ENCODE measurements at regions not wholly inside any gene's neighbourhood (a gene's known extent, or its start where the extent isn't known, plus 50 kb on each side); places are given as distances from the start of the nearest gene placed in this dataset.
"Not testable (repeated sequence)": the region's sequence is repeated elsewhere in the genome, so short reads cannot be mapped to it uniquely, and the experiment has no call there.

DNA sequence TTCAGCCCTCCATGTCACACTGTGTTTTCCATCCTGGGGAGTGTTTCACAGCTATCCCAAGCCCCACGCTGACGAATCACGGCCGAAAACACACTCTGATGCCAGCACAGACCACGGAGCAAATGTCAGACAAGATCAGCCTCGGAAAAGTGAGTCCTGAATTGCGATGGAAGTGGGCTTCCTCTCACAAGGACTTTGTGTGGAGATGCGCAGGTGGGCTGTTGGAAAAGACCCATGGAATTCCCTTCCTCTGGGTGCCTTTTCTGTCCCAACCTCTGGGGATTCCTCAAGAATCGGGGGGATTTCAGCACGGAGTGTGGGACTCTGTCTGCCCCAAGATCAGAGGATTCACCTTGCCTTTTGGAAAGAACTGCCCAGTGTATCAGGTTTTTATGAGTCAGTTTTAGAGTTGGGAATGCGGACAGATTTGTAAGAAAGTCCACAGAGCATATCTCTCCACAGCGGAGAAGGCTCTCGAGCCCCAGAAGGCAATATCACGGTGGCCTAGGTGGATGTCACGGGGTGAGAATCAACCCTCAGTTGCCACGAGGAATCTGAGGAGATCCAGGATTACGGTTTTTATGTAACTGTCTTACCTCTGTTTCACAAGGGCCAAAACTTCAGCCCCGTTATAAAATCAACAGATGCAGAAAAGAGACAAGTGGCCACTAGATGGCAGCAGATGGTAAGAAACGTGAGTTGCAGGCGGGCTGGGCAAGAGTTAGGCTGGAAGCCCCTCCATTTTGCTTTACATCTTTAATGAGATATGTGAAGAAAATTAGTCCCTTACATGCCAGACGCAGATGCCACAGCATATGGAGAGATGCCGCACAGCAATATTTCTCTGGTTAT is 201.9 kb downstream of the DAD1 start:
- DNase-seq (ENCODE audit: low spot score): peak; percentile 82

GRCh38 chr14:22384974-22385526 is 204.0 kb downstream of the DAD1 start:
- DNase-seq (ENCODE audit: low spot score): no peak

DNA sequence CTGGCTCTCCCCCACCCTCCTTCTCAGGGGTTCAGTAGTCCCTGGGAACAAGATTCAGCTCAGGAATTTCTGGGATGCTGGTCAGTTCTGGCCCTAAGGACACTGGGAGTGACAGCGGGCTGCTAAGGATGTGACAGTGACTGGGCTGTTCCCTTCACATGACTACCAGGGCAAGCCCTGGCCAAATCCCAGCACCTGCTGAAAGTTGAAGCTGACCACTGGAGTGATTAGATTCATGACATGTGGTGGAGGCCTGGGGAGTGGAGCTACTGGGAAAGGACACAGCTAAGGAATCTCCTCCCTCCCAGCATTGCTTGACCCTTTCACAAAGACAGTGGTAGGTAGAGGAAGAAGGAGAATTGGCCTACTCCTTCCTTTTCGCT is 204.9 kb downstream of the DAD1 start:
- DNase-seq (ENCODE audit: low spot score): no peak

- DNase-seq (ENCODE audit: low spot score): no peak
Measured at GRCh38 chr14:22383515-22384166, 205.4 kb downstream of the DAD1 start.

GRCh38 chr14:22382955-22383354 is 206.1 kb downstream of the DAD1 start:
- DNase-seq (ENCODE audit: low spot score): no peak

- no peak for DNase-seq (ENCODE audit: low spot score)
Measured at GRCh38 chr14:22382395-22382794, 206.6 kb downstream of the DAD1 start.

DNA sequence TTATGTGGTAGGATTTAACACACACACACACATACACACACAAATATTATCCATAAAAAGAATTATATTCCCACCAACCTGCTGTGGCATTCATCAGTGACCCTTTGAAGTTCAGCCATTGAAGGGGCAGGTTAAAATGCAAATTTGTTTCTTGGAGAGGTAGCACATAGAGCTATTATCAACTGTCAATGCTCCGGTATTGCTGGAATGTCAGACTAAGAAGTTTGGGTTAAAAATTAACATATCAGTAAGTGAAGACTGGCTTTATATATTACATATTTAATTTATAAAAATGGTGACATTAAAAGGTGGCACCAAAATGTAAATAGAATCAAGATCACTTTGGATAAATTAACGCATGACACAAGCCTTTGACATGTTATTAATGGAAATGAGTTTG is 207.3 kb downstream of the DAD1 start:
- no peak for DNase-seq (ENCODE audit: low spot score)

- DNase-seq (ENCODE audit: low spot score): no peak
Measured at GRCh38 chr14:22381408-22381760, 207.6 kb downstream of the DAD1 start.

GRCh38 chr14:22380571-22381407 is 208.2 kb downstream of the DAD1 start:
- DNase-seq (ENCODE audit: low spot score): peak; percentile 26

DNA sequence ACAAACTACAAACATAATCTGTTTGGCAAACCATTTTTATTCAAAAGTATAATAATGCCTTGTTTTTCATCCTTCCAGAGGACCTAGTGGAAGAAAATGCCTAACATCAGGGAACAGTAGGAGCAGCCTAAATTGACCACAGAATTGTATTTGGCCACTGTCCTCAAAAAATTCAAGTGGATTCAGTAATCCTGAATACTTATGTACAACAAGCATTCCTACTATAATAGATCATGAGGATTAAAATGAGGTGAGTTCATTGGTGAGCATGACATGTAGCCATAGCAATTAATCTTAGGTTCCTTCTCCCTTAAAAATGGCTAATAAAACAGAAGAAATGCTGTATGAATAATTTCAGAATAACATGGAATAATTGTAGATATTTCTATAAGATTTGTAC is 209.3 kb downstream of the DAD1 start:
- no peak for DNase-seq (ENCODE audit: low spot score)

- DNase-seq (ENCODE audit: low spot score): no peak
Measured at GRCh38 chr14:22378181-22378580, 210.8 kb downstream of the DAD1 start.

GRCh38 chr14:22375321-22375930 is 213.6 kb downstream of the DAD1 start:
- no peak for DNase-seq (ENCODE audit: low spot score)

GRCh38 chr14:22370084-22370847 is 218.8 kb downstream of the DAD1 start:
- DNase-seq (ENCODE audit: low spot score): no peak

- no peak for DNase-seq (ENCODE audit: low spot score)
Measured at GRCh38 chr14:22358726-22359125, 230.3 kb downstream of the DAD1 start.

DNA sequence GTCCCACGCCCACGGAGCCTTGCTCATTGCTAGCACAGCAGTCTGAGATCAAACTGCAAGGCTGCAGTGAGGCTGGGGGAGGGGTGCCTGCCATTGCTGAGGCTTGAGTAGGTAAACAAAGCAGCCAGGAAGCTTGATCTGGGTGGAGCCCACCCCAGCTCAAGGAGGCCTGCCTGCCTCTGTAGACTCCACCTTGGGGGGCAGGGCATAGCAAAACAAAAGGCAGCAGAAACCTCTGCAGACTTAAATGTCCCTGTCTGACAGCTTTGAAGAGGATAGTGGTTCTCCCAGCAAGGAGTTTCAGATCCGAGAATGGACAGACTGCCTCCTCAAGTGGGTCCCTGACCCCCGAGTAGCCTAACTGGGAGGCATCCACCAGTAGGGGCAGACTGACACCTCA is 239.7 kb downstream of the DAD1 start:
- not testable (repeated sequence) for DNase-seq (ENCODE audit: low spot score)

GRCh38 chr14:22344673-22345072 is 244.4 kb downstream of the DAD1 start:
- no peak for DNase-seq (ENCODE audit: low spot score)

- not testable (repeated sequence) for DNase-seq (ENCODE audit: low spot score)
Measured at GRCh38 chr14:22344209-22344608, 244.8 kb downstream of the DAD1 start.

DNA sequence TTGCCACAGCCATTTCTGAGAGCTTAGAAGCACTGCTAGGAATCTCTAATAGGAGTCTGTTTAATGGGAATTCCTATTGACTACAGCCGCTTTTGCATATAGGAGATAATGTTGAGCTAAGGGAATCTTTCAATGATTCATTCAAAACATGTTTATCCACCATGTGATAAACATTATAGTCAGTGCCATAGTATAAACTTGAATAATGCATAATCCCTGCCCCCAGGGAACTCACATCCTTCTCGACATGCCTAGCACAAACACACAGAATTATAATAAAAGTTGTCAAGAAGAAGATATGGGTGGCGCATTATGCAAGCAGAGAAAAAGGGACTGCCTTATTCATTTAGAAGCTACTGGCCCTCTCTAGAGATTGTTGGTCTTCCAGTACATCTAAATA is 248.0 kb downstream of the DAD1 start:
- no peak for DNase-seq (ENCODE audit: low spot score)

DNA sequence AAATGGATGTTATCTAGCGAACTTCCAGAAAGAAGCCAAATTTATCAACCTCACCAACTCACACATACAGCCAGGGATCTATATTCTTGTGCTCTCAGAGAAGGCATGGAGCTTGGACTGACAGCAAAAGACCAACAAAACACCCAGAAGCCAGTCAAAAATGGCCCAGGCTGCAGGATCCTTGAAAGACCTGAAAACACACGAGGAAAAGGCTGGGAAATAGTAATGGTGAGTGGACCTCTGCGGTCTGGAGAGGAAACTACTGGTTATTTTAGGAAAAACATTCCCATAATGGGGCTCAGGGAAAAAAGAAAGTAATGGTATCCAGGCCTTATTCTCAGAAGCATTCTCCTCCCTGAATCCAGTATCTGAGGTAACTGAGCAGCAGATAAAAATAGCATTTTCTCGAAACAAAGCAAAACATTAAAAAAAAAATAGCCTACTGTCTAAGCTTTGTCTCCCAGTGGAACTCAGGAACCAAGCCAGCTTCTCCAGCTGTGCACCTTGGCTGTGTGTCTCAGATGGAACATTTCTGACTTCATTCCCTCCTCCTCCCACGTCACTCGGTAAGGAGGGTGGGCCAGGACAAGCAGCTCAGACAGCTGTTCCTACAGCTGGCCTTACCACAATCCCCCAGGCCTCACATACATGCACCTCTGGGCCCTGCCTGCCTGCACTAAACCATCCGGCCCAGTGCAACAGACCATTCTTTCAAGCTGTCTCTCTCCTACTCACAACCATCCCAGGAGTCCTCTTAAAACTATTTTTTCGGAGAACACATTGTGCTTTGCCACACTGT is 249.9 kb downstream of the DAD1 start:
- no peak for DNase-seq (ENCODE audit: low spot score)

GRCh38 chr14:22338381-22338780 is 250.6 kb downstream of the DAD1 start:
- DNase-seq (ENCODE audit: low spot score): no peak
